KG1 (cell line): ENCODE measurements at regions not wholly inside any gene's neighbourhood (a gene's known extent, or its start where the extent isn't known, plus 50 kb on each side); places are given as distances from the start of the nearest gene placed in this dataset.
"Not testable (repeated sequence)": the region's sequence is repeated elsewhere in the genome, so short reads cannot be mapped to it uniquely, and the experiment has no call there.

Source experiments
- DNase-seq: peaks from one replicate; lab custom pipeline; 2025; lab: John Stamatoyannopoulos, UW

- no peak for DNase-seq
Measured at GRCh38 chrX:74251006-74251930, 52.7 kb upstream of the ZCCHC13 start.

- no peak for DNase-seq
Measured at GRCh38 chrX:74250574-74250973, 53.4 kb upstream of the ZCCHC13 start.

DNA sequence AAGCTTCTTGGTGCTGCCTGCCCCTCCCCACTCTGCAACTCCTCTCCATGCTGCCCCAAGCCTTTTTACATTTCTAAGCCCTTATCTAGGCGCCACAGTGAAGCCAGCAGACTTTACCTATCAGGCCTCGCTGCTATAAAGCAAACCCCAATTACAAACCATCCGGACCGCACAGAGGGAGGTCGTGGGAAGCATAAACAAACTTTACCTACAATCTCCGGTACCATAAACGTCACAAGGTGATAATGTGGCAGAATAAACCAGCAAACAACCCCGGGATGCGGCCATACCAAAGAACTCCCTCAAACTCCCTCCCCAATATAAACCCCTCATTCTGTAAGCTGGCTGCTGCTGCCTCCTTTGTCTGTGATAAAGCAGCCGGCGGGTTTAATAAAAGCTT is 54.0 kb upstream of the ZCCHC13 start:
- no peak for DNase-seq

DNA sequence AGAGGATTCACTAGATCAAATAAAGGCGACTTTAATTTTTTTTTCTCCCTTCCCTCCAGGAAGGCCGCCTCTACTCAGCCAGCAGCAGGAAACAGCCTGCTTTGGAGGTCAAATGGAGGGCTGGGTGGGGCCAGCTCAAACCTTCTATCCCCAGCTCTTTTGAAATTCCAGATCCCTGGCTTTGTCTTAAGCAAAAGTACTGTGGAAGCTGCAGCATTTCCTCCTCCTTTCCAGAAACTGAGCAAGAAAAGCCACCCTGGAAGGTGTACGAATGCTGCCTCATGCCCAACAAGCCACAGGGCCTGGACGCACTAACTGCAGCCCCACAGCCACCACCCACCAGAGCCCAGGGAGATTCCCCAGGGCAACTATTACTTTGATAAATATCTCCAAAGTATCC is 55.1 kb upstream of the ZCCHC13 start:
- DNase-seq, result no peak

GRCh38 chrX:74246524-74246923 is 57.5 kb upstream of the ZCCHC13 start:
- no peak for DNase-seq

DNA sequence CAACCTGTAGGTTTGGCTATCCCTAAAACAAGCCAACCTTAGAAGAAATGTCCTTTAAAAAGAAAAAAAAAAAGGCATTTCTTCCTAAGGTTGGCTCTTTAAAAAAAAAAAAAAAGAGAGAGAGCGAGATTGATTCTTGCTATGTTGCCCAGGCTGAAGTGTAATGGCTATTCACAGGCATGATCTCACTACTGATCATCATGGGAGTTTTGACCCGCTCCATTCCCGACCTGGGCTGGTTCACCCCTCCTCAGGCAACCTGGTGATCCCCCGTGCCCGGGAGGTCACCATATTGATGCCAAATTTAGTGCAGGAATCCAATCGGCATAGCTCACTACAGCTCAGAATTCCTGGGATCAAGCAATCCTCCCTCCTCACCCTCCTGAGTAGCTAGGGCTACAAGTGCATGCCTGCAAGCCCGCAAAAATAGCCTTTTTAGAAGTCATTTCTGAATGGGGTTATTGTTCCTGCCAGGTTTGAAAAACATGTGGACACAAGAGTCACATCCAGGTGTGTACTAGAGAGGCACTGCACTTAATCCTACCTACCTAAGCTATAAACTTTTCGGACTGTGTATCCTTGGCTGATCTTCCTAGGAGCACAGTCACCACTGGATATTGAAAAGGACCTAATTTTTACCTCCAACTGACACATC is 61.4 kb upstream of the ZCCHC13 start:
- DNase-seq, result no peak

GRCh38 chrX:74242050-74242449 is 61.9 kb upstream of the ZCCHC13 start:
- no peak for DNase-seq

DNA sequence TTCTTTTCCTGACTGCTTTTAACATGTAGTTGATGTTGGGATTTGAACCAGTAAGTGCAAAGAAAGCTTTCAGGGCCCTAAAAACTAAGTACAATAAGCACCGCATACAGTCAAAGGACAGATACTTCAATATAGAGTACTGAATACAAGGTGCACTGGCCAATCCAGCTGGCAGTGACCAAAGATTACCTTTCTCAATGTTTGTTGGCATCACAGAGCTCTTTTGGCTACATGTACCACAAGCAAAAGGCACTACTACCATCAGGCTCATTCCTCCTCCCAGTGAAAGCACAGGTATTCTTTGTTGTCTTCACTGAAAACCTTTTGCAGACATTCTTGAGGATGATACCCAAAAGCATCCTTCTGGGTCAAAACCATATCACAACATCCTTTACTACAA is 65.2 kb upstream of the ZCCHC13 start:
- no peak for DNase-seq

DNA sequence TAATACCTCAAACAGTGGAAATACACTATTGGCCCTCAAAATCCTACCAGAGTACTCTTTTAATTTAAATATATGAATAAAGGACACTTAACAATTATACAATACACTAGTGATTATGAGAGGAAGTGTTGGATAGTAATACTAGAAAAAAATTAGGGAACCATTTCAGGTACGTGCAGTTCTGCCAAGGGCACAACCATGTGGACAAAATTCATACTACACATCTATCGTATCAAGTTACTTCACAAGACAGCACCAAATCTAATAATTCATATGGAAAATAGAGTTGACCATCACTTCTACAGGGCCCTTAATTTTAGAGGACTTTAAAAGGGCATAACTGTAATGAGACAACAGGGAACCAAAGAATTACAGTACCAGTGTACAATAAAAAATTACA is 69.2 kb upstream of the ZCCHC13 start:
- DNase-seq, result no peak

DNA sequence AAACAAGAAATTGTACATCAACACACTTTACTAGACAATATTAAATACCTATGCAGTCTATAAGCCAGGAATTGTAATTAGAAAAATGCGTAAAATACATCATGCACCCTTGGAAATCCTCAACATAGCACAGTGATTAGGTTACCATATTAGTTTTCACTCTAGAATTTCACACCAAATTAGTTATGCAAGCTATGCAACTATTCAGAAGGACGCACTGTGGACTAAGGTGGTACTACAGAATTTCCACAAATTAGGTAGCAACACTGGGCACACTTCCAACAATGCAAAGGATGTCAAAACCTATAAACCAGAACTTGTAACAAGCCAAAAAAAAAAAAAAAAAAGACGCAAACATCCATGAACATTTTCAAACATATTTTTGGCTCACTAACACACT is 71.1 kb upstream of the ZCCHC13 start:
- DNase-seq, result no peak

GRCh38 chrX:74231625-74232024 is 72.4 kb upstream of the ZCCHC13 start:
- no peak for DNase-seq

DNA sequence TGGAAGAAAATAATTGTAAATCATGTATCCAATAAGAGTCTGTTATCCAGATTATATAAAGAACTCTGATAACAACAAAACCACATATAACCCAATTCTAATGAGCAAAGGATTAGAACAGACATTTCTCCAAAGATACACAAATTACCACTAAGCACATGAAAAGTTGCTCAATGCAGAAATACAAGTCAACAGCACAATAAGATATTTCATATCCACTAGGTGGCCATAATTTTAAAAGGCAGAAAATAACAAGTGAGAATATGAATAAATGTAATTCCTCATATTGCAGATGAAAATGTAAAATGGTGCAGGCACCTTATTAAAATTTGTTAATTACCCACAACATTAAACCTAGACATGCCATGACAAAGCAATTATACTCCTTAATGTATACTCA is 73.9 kb upstream of the ZCCHC13 start:
- DNase-seq, result no peak

GRCh38 chrX:74225111-74225510 is 78.9 kb upstream of the ZCCHC13 start:
- no peak for DNase-seq

GRCh38 chrX:74220277-74220676 is 83.7 kb upstream of the ZCCHC13 start:
- no peak for DNase-seq

- no peak for DNase-seq
Measured at GRCh38 chrX:74218895-74219294, 85.1 kb upstream of the ZCCHC13 start.

DNA sequence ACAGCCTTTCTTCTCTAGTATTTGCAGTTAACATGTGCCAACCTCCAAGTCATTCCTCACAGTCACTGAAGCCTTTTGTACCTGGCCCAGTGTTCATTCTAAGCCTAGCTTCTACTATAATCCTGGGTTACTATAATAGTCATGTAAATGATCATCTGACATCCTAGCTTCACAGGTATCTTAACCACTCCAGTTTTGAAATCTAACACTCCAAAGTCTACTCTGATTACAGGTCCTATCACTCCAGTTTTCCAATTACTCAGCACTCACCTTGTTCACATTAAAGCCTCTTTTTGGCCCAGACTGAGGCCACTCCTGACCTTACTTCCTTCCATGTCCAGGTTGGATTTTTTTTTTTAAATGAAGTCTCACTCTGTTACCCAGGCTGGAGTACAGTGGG is 87.6 kb upstream of the ZCCHC13 start:
- DNase-seq, result no peak

- no peak for DNase-seq
Measured at GRCh38 chrX:74211911-74212310, 92.1 kb upstream of the ZCCHC13 start.

- DNase-seq, result no peak
Measured at GRCh38 chrX:74207539-74207938, 96.4 kb upstream of the ZCCHC13 start.

GRCh38 chrX:74195605-74196004 is 108.4 kb upstream of the ZCCHC13 start:
- DNase-seq, result no peak

DNA sequence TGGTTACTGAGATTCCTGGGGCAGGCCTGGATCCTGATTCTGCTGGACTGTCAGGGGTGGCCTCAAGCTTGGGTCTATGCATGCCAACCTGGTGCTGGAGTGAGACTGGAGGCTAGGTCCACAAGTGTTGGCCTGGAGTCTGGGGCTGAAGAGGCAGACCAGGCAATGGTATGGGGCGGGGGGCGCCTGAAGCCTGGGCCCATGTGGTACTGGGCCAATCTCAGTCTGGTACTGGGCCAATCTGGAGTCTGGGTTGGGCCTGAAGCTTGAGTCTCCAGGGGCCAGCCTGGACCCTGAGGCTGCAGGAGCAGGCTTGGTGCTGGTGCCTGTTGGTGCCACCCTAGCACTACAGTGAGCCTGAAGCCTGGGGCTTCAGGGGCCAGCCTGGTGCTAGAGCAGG is 108.9 kb upstream of the ZCCHC13 start:
- no peak for DNase-seq

- DNase-seq, result no peak
Measured at GRCh38 chrX:74187211-74187610, 116.8 kb upstream of the ZCCHC13 start.

DNA sequence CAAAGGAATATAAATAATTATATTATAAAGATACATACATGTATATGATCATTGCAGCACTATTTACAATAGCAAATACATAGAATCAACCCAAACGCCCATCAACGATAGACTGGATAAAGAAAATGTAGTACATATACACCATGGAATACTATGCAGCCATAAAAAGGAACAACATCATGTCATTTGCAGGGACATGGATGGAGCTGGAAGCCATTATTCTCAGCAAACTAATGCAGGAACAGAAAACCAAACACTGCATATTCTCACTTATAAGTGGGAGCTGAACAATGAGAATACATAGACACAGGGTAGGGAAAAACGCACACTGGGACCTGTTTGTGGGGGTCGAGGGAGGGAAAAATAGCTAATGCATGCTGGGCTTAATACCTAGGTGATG is 120.9 kb upstream of the ZCCHC13 start:
- DNase-seq, result not testable (repeated sequence)

- not testable (repeated sequence) for DNase-seq
Measured at GRCh38 chrX:74181976-74182375, 122.0 kb upstream of the ZCCHC13 start.

- DNase-seq, result no peak
Measured at GRCh38 chrX:74180716-74181115, 123.3 kb upstream of the ZCCHC13 start.
